PFSK-1 (cell line): ENCODE measurements at regions not wholly inside any gene's neighbourhood (a gene's known extent, or its start where the extent isn't known, plus 50 kb on each side); places are given as distances from the start of the nearest gene placed in this dataset.

ENCODE experiments used
- FOXP2 ChIP-seq: optimal IDR thresholded peaks from 2 replicates; pipeline ENCODE3; 2011; ENCODE audit warnings: borderline replicate concordance, control low read depth, inconsistent platforms; ENCODE audit not compliant: insufficient read depth; ENCODE audit errors: extremely low read length, extremely low read depth
- POLR2AphosphoS5 ChIP-seq: IDR thresholded peaks from 2 replicates; pipeline ENCODE4 v1.6.1; 2012; ENCODE audit warnings: low read depth, mild to moderate bottlenecking, control low read depth, low read length, moderate library complexity
- REST ChIP-seq, 2 experiments: IDR thresholded peaks; 2 replicates each; pipeline versions ENCODE4 v1.6.1 to v1.8.0; 2011 to 2012; ENCODE audit warnings: low read depth in 2 of 2, low read length in 2 of 2, control low read depth in 1 of 2, inconsistent platforms in 1 of 2, mild to moderate bottlenecking in 1 of 2, moderate library complexity in 1 of 2; ENCODE audit not compliant: insufficient read depth in 1 of 2
- SIN3A ChIP-seq: IDR thresholded peaks from 2 replicates; pipeline ENCODE4 v1.6.1; 2012; ENCODE audit warnings: mild to moderate bottlenecking, low read length, moderate library complexity, borderline replicate concordance; ENCODE audit not compliant: insufficient read depth
- TAF1 ChIP-seq: IDR thresholded peaks from 2 replicates; pipeline ENCODE4 v1.6.1; 2012; ENCODE audit warnings: low read length, control low read depth, borderline replicate concordance; ENCODE audit not compliant: insufficient read depth

- TF ChIP-seq REST (IDR thresholded peaks at IDR 0.05; ENCODE audit: insufficient read depth in 1 of 2, low read depth in 2 of 2, low read length in 2 of 2) (no peak), TAF1 (no peak), FOXP2 (no peak), SIN3A (no peak), POLR2AphosphoS5 (no peak)
Observed at GRCh38 chr20:22954661-22955060, 80.5 kb upstream of the SSTR4 start.

- TF ChIP-seq REST (IDR thresholded peaks at IDR 0.05; ENCODE audit: insufficient read depth in 1 of 2, low read depth in 2 of 2, low read length in 2 of 2): no peak
- no peak for TF ChIP-seq SIN3A
- TF ChIP-seq TAF1: no peak
- no peak for TF ChIP-seq POLR2AphosphoS5
- no peak for TF ChIP-seq FOXP2
Observed at GRCh38 chr20:22958390-22958789, 76.7 kb upstream of the SSTR4 start.

- no peak for TF ChIP-seq SIN3A
- no peak for TF ChIP-seq REST (IDR thresholded peaks at IDR 0.05; ENCODE audit: insufficient read depth in 1 of 2, low read depth in 2 of 2, low read length in 2 of 2)
- TF ChIP-seq FOXP2: no peak
- no peak for TF ChIP-seq TAF1
- TF ChIP-seq POLR2AphosphoS5: no peak
Observed at GRCh38 chr20:22962567-22963439, 72.3 kb upstream of the SSTR4 start.

- TF ChIP-seq FOXP2: no peak
- no peak for TF ChIP-seq REST (IDR thresholded peaks at IDR 0.05; ENCODE audit: insufficient read depth in 1 of 2, low read depth in 2 of 2, low read length in 2 of 2)
- TF ChIP-seq SIN3A: no peak
- TF ChIP-seq POLR2AphosphoS5: no peak
- no peak for TF ChIP-seq TAF1
Observed at GRCh38 chr20:22963581-22963980, 71.5 kb upstream of the SSTR4 start.
